Tibial artery (tissue), 4 donors: ENCODE measurements at regions not wholly inside any gene's neighbourhood (a gene's known extent, or its start where the extent isn't known, plus 50 kb on each side); places are given as distances from the start of the nearest gene placed in this dataset.

Experiments
- DNase-seq, 2 donors: peaks; one replicate each; pipeline ENCODE4 v3.0.0-alpha.2; 2019
- H3K27ac ChIP-seq, 2 donors: fragments of 200-600 bp; sonication (generic) in 1 of 2; 1 replicate in 1 of 2; 2 replicates in 1 of 2; pipeline ENCODE4 v1.5.1; 2018 to 2019; ENCODE audit warnings: mild to moderate bottlenecking in 1 of 2
- H3K27me3 ChIP-seq, 2 donors: fragments of 200-600 bp; sonication (generic) in 1 of 2; one replicate each; pipeline versions ENCODE4 v1.5.1 to v1.6.0; 2016 to 2019
- H3K36me3 ChIP-seq, 3 donors: fragments of 200-600 bp; sonication (generic) in 2 of 3; one replicate each; pipeline ENCODE4 v1.5.1; 2016 to 2019; ENCODE audit warnings: mild to moderate bottlenecking in 2 of 3
- H3K4me1 ChIP-seq, 4 donors: fragments of 200-600 bp; sonication (generic) in 2 of 4; 1 replicate in 3 of 4; 2 replicates in 1 of 4; pipeline ENCODE4 v1.5.1; 2016 to 2019
- H3K4me3 ChIP-seq, 2 donors: fragments of 200-600 bp; sonication (generic) in 1 of 2; 1 replicate in 1 of 2; 2 replicates in 1 of 2; pipeline ENCODE4 v1.5.1; 2018 to 2019; ENCODE audit warnings: mild to moderate bottlenecking in 2 of 2
- H3K9me3 ChIP-seq, 3 donors: fragments of 200-600 bp; sonication (generic) in 1 of 3; one replicate each; pipeline ENCODE4 v1.5.1; 2016 to 2019
- intact Hi-C: fragments of 100-400 bp; cut with DNase I; formaldehyde crosslinking; loops from one replicate; pipeline ENCODE4 v1.15.0; 2023; ENCODE audit warnings: low total_unique reads
- TF ChIP-seq, protein P1 (sequence below), 2 experiments: fragments of 200-600 bp in 1 of 2; fragments of 450-650 bp in 1 of 2; IDR thresholded peaks; one replicate each; pipeline ENCODE4 v1.5.1; 2017 to 2019; ENCODE audit warnings: antibody characterized with exemption in 2 of 2, mild to moderate bottlenecking in 1 of 2, moderate library complexity in 1 of 2

DNA sequence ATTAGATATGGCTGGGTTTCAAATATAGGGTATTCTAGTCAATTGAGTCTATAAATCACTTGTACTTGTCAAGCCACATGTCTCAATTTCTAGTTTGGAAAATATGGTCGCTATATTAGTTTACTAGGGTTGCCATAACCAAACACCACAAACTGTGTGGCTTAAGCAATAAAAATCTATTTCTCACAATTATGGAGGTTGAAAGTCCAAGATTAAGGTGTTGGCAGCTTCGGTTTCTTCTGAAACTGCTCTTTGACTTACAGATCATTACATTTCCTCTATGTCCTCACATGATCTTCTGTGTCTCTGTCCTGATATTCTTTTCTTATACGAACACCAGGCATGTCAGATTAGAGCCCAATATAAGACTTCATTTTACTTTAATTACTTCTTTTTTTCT, 55.8 kb upstream of the BASP1 start:
- H3K36me3 ChIP-seq, result no peaks in the 10 kb centered on the region
- H3K27me3 ChIP-seq, result peaks cover 0 to 9% of the 10 kb centered on the region in 2 donors
- H3K9me3 ChIP-seq, result no peaks in the 10 kb centered on the region
- H3K4me1 ChIP-seq, result no peaks in the 10 kb centered on the region
- intact Hi-C loops, result no loop called here
- no peak overlapping the region for H3K27ac ChIP-seq
- TF ChIP-seq, protein P1, sequence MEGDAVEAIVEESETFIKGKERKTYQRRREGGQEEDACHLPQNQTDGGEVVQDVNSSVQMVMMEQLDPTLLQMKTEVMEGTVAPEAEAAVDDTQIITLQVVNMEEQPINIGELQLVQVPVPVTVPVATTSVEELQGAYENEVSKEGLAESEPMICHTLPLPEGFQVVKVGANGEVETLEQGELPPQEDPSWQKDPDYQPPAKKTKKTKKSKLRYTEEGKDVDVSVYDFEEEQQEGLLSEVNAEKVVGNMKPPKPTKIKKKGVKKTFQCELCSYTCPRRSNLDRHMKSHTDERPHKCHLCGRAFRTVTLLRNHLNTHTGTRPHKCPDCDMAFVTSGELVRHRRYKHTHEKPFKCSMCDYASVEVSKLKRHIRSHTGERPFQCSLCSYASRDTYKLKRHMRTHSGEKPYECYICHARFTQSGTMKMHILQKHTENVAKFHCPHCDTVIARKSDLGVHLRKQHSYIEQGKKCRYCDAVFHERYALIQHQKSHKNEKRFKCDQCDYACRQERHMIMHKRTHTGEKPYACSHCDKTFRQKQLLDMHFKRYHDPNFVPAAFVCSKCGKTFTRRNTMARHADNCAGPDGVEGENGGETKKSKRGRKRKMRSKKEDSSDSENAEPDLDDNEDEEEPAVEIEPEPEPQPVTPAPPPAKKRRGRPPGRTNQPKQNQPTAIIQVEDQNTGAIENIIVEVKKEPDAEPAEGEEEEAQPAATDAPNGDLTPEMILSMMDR (IDR thresholded peaks at IDR 0.05), result no peak
- no peak for DNase-seq
- H3K4me3 ChIP-seq, result no peak overlapping the region

DNA sequence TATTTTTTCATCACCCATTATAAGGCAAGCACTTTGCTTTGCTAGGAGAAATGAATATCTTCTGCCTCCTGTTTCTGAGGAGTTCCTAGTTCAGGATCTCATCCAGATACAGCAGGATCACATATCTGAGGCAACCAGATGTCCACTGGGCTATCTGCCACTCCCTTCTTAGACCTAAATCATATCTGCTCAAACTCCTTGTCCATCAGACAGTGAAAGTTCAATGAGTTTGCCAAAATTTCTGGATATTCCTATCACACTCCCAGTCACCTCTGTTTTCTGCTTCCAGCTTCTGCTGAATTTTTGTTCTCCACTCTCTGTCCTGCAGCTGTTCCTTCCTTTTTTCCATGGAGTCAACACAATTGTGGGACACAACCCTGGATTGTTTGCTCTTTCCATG, 54.2 kb upstream of the BASP1 start:
- intact Hi-C loops, result no loop called here
- TF ChIP-seq, protein P1 (IDR thresholded peaks at IDR 0.05), result no peak
- Histone ChIP-seq H3K4me1 (no peaks in the 10 kb centered on the region), H3K36me3 (no peaks in the 10 kb centered on the region), H3K27ac (no peak overlapping the region), H3K9me3 (no peaks in the 10 kb centered on the region), H3K4me3 (no peak overlapping the region), H3K27me3 (peaks cover 0 to 4% of the 10 kb centered on the region in 2 donors)
- DNase-seq, result no peak

DNA sequence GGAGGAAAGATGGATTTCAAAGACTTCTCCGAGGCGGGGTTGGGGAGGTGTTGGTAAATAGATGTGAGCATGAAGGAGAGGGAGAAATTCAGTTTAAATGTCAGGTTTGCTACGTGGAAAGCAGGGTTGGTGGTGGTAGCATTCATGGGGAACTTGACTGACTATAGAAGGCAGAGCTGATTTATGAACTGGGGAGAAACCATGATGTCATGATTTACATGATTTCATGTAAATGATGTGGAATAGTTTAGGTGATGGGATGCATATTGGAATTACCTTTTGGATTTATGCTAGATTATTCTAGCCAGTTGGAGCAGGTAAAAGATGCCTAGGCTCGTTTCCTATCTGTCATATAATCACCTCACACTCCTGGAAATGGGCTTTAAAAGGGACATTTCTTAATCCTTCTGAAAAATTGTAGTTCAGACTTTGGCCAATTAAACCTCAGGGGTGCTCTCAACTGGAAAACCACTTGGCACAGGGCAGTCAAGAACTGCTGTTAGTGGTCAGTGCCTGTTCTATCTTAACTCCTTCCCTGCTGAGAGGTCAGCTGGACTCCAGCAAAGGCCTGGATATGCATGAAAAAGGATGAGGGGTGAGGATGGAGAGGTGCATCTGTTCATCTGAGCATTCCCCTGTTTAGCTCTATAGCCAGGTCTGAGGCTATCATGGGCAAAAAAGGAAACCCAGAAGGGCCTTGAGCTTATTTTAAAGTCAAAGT, 50.1 kb upstream of the BASP1 start:
- peaks cover 0 to 10% (median 0%) of the 10 kb centered on the region in 4 donors for H3K4me1 ChIP-seq
- no peak overlapping the region for H3K4me3 ChIP-seq
- intact Hi-C loops, result no loop called here
- no peaks in the 10 kb centered on the region for H3K36me3 ChIP-seq
- no peaks in the 10 kb centered on the region for H3K27me3 ChIP-seq
- no peaks in the 10 kb centered on the region for H3K9me3 ChIP-seq
- no peak overlapping the region for H3K27ac ChIP-seq
- TF ChIP-seq, protein P1 (IDR thresholded peaks at IDR 0.05), result no peak
- no peak for DNase-seq
